ENCODE measurements at regions not wholly inside any gene's neighbourhood (a gene's known extent, or its start where the extent isn't known, plus 50 kb on each side); places are given as distances from the start of the nearest gene placed in this dataset.
"Not testable (repeated sequence)": the region's sequence is repeated elsewhere in the genome, so short reads cannot be mapped to it uniquely, and the experiment has no call there.

DNA sequence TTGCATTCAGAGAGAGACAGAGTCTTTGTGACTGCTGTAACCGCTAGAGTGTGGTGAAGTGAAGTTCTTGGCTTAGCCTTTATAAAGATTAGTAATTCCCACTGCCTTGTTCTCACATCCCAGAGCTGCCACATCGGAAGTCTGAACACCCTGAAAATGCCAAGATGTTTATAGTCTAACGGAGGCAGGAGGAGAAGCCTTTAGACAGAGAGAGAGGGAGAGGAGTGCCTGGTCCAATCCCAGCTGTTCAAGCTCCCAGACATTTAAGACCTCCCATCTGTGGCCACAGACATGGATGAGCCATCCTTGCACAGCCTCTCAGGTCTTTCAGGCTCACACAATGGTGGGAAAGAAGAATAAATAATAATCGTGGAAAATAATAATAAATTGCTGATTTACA is 1422.8 kb upstream of the EYS start:
- H3K9me3 ChIP-seq (ENCODE audit: low read length): no peaks in the 10 kb centered on the region
- H3K9me2 ChIP-seq (replicated peaks; ENCODE audit: insufficient read depth, low read length): no peaks in the 10 kb centered on the region
- H3K36me3 ChIP-seq (ENCODE audit: insufficient read depth, low read length): no peaks in the 10 kb centered on the region
- H3K4me3 ChIP-seq (ENCODE audit: low read length): no peak overlapping the region
- H3K27me3 ChIP-seq (ENCODE audit: low read length): no peaks in the 10 kb centered on the region
- H2AFZ ChIP-seq (ENCODE audit: low read length): peak overlapping the region; percentile 93
- H4K20me1 ChIP-seq (ENCODE audit: insufficient read depth, low read depth, low read length): no peaks in the 10 kb centered on the region
- DNase-seq: no peak
- H3K27ac ChIP-seq (ENCODE audit: low read length): no peak overlapping the region
- no peak overlapping the region for H3K9ac ChIP-seq (ENCODE audit: low read length)
- 0 out of 2 replicates have a peak, but pooled peaks cover 3% of the 10 kb centered on the region for H3K4me1 ChIP-seq (ENCODE audit: low read length)
- no peak overlapping the region for H3K4me2 ChIP-seq (ENCODE audit: low read depth, low read length, poor library complexity, severe bottlenecking)
- H3K79me2 ChIP-seq (ENCODE audit: low read length): no peaks in the 10 kb centered on the region

DNA sequence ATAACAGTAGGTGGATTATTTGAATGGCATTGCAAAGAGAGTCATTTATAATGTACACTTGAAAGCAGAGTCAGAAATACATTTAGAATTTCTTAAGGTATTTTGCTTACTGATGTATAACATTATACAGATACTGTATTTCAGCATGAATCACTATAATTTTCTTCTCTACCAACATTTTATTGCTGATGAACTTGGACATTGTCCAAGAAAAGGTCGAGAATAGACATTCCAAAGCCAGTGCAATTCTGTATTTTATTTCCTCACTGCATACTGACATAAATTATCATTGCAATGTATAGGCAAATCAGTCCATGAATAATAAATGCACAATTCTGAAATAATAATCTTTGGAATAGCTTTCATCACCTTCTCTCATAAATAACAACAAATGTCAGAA is 1420.0 kb upstream of the EYS start:
- Histone ChIP-seq H3K27me3 (ENCODE audit: low read length) (no peaks in the 10 kb centered on the region), H3K9me3 (ENCODE audit: low read length) (no peaks in the 10 kb centered on the region), H3K27ac (ENCODE audit: low read length) (no peak overlapping the region), H3K4me1 (ENCODE audit: low read length) (0 out of 2 replicates have a peak, but pooled peaks cover 3% of the 10 kb centered on the region), H2AFZ (ENCODE audit: low read length) (no peak overlapping the region), H3K36me3 (ENCODE audit: insufficient read depth, low read length) (no peaks in the 10 kb centered on the region), H3K79me2 (ENCODE audit: low read length) (no peaks in the 10 kb centered on the region), H3K9ac (ENCODE audit: low read length) (no peak overlapping the region), H4K20me1 (ENCODE audit: insufficient read depth, low read depth, low read length) (no peaks in the 10 kb centered on the region), H3K4me2 (ENCODE audit: low read depth, low read length, poor library complexity, severe bottlenecking) (no peak overlapping the region), H3K4me3 (ENCODE audit: low read length) (no peak overlapping the region), H3K9me2 (replicated peaks; ENCODE audit: insufficient read depth, low read length) (no peaks in the 10 kb centered on the region)
- no peak for DNase-seq

DNA sequence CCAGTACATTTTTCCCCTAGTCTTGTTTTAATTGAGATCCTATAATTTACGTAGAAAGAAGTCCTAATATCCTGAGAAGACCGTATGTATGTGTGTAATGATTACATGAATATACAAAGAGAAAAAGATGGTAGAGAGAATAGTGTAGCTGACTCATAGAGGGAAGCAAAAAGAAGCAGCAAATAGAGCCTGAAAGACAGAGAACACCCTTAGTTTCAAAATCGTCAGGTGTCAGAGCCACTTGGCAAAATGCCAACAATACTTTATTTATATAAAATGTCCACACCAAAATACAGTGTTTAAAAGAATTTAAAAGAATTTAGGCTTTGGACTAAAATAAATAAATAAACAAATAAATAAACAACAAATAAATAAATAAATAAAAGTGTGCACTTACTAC is 1414.1 kb upstream of the EYS start:
- DNase-seq: no peak
- no peak overlapping the region for H3K27ac ChIP-seq (ENCODE audit: low read length)
- no peak overlapping the region for H3K4me3 ChIP-seq (ENCODE audit: low read length)
- H3K36me3 ChIP-seq (ENCODE audit: insufficient read depth, low read length): no peaks in the 10 kb centered on the region
- no peak overlapping the region for H3K4me2 ChIP-seq (ENCODE audit: low read depth, low read length, poor library complexity, severe bottlenecking)
- no peaks in the 10 kb centered on the region for H3K9me2 ChIP-seq (replicated peaks; ENCODE audit: insufficient read depth, low read length)
- H3K9me3 ChIP-seq (ENCODE audit: low read length): no peaks in the 10 kb centered on the region
- no peaks in the 10 kb centered on the region for H3K27me3 ChIP-seq (ENCODE audit: low read length)
- no peak overlapping the region for H3K9ac ChIP-seq (ENCODE audit: low read length)
- H3K4me1 ChIP-seq (ENCODE audit: low read length): 0 out of 2 replicates have a peak, but pooled peaks cover 3% of the 10 kb centered on the region
- no peak overlapping the region for H2AFZ ChIP-seq (ENCODE audit: low read length)
- H3K79me2 ChIP-seq (ENCODE audit: low read length): no peaks in the 10 kb centered on the region
- no peaks in the 10 kb centered on the region for H4K20me1 ChIP-seq (ENCODE audit: insufficient read depth, low read depth, low read length)

DNA sequence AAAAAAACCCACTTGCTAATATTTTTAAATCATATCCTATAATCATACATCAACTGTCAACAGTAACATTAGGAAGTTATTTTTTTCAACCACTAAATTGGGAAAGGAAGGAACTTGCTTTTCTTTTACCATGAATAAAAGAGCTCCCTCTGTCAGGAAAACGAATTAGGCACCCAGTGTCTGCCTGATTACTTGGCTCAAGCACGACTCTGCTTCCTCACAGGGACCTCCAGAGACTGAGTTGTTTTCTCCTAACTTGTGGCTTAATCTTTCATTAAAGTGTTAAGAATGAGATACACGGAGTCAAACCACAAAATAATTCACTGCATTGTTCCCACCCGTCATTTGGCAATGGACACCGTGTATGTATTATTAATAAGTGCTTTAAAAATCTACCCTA is 1405.1 kb upstream of the EYS start:
- H3K79me2 ChIP-seq (ENCODE audit: low read length): no peaks in the 10 kb centered on the region
- no peaks in the 10 kb centered on the region for H3K27me3 ChIP-seq (ENCODE audit: low read length)
- H3K4me3 ChIP-seq (ENCODE audit: low read length): no peak overlapping the region
- peak; percentile 15 for DNase-seq
- no peak overlapping the region for H3K27ac ChIP-seq (ENCODE audit: low read length)
- H3K9ac ChIP-seq (ENCODE audit: low read length): no peak overlapping the region
- no peaks in the 10 kb centered on the region for H3K9me3 ChIP-seq (ENCODE audit: low read length)
- no peaks in the 10 kb centered on the region for H3K9me2 ChIP-seq (replicated peaks; ENCODE audit: insufficient read depth, low read length)
- H3K4me1 ChIP-seq (ENCODE audit: low read length): peaks cover 4% of the 10 kb centered on the region; the same call in 1 of the 2 replicates
- no peaks in the 10 kb centered on the region for H4K20me1 ChIP-seq (ENCODE audit: insufficient read depth, low read depth, low read length)
- no peak overlapping the region for H3K4me2 ChIP-seq (ENCODE audit: low read depth, low read length, poor library complexity, severe bottlenecking)
- peak overlapping the region; percentile 7; the same call in 1 of the 2 replicates for H2AFZ ChIP-seq (ENCODE audit: low read length)
- no peaks in the 10 kb centered on the region for H3K36me3 ChIP-seq (ENCODE audit: insufficient read depth, low read length)

DNA sequence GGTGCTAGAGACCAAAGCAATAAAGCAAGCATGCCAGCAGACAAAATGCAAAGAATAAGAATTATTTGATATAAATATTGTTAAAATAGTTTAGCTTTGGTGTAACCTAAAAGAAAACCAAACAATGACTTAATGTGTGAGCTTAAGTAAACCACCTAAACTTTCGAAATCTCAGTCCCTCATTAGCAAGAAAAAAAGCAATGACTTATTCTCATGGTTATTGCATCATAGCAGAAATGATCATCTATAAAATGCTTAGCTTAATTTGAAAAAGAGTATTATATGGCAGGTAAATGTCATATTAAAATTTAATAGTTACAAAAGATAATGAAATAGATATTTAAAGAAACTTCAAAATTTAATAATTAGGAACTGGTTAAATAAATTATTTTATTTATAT is 1395.7 kb upstream of the EYS start:
- H3K4me3 ChIP-seq (ENCODE audit: low read length): no peak overlapping the region
- no peak overlapping the region for H3K4me2 ChIP-seq (ENCODE audit: low read depth, low read length, poor library complexity, severe bottlenecking)
- H3K9me3 ChIP-seq (ENCODE audit: low read length): peaks cover 2% of the 10 kb centered on the region; the same call in 1 of the 2 replicates
- peak overlapping the region; percentile 1; the same call in 1 of the 2 replicates for H2AFZ ChIP-seq (ENCODE audit: low read length)
- no peaks in the 10 kb centered on the region for H3K9me2 ChIP-seq (replicated peaks; ENCODE audit: insufficient read depth, low read length)
- no peaks in the 10 kb centered on the region for H3K36me3 ChIP-seq (ENCODE audit: insufficient read depth, low read length)
- no peaks in the 10 kb centered on the region for H3K27me3 ChIP-seq (ENCODE audit: low read length)
- no peaks in the 10 kb centered on the region for H3K79me2 ChIP-seq (ENCODE audit: low read length)
- no peaks in the 10 kb centered on the region for H4K20me1 ChIP-seq (ENCODE audit: insufficient read depth, low read depth, low read length)
- no peaks in the 10 kb centered on the region for H3K4me1 ChIP-seq (ENCODE audit: low read length)
- no peak overlapping the region for H3K9ac ChIP-seq (ENCODE audit: low read length)
- DNase-seq: no peak
- no peak overlapping the region for H3K27ac ChIP-seq (ENCODE audit: low read length)

DNA sequence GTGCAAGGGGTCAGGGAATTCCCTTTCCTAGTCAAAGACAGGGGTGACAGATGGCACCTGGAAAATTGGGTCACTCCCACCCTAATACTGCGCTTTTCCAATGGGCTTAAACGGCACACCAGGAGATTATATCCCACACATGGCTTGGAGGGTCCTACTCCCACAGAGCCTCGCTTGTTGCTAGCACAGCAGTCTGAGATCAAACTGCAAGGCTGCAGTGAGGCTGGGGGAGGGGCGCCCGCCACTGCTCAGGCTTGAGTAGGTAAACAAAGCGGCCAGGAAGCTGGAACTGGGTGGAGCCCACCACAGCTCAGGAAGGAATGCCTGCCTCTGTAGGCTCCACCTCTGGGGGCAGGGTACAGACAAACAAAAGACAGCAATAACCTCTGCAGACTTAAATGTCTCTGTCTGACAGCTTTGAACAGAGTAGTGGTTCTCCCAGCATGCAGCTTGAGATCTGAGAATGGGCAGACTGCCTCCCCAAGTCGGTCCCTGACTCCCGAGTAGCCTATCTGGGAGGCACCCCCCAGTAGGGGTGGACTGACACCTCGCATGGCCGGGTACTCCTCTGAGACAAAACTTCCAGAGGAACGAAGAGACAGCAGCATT is 1388.7 kb upstream of the EYS start:
- not testable (repeated sequence) for H3K4me2 ChIP-seq (ENCODE audit: low read depth, low read length, poor library complexity, severe bottlenecking); H2AFZ ChIP-seq (ENCODE audit: low read length); H3K4me1 ChIP-seq (ENCODE audit: low read length); DNase-seq; H3K36me3 ChIP-seq (ENCODE audit: insufficient read depth, low read length); H3K79me2 ChIP-seq (ENCODE audit: low read length); H3K27ac ChIP-seq (ENCODE audit: low read length); H4K20me1 ChIP-seq (ENCODE audit: insufficient read depth, low read depth, low read length); H3K4me3 ChIP-seq (ENCODE audit: low read length); H3K9me3 ChIP-seq (ENCODE audit: low read length); H3K27me3 ChIP-seq (ENCODE audit: low read length); H3K9ac ChIP-seq (ENCODE audit: low read length); H3K9me2 ChIP-seq (replicated peaks; ENCODE audit: insufficient read depth, low read length)

DNA sequence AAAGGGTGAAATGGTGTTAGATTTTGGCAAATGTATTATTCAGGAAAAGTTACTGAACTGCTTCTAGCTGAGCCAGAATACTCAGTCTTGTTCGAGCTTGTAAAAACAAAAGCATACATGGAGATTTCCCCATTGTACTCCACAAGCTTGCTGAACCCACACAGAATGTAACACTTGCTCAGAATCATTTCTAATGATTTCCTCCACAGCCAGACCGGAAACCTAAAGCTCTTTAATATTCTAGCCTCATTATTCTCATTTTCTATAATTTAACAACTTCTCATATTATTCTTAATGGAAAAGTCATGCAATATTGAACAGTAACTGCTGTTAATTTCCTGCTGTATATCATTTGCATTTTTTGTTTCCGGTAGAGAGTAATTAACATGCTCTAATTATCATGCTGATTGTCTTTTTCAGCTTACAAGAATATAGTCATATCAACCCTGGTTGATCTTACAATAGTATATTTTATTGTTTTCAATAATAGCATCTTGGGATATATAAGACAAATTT is 1387.5 kb upstream of the EYS start:
- peak overlapping the region; percentile 55 for H2AFZ ChIP-seq (ENCODE audit: low read length)
- DNase-seq: no peak
- no peaks in the 10 kb centered on the region for H4K20me1 ChIP-seq (ENCODE audit: insufficient read depth, low read depth, low read length)
- H3K36me3 ChIP-seq (ENCODE audit: insufficient read depth, low read length): no peaks in the 10 kb centered on the region
- H3K4me3 ChIP-seq (ENCODE audit: low read length): no peak overlapping the region; the same call in 1 of the 2 replicates
- H3K9ac ChIP-seq (ENCODE audit: low read length): no peak overlapping the region
- no peak overlapping the region for H3K27ac ChIP-seq (ENCODE audit: low read length)
- H3K4me2 ChIP-seq (ENCODE audit: low read depth, low read length, poor library complexity, severe bottlenecking): no peak overlapping the region
- H3K4me1 ChIP-seq (ENCODE audit: low read length): peaks cover 6% of the 10 kb centered on the region; the same call in 1 of the 2 replicates
- H3K27me3 ChIP-seq (ENCODE audit: low read length): no peaks in the 10 kb centered on the region
- no peaks in the 10 kb centered on the region for H3K9me3 ChIP-seq (ENCODE audit: low read length)
- no peaks in the 10 kb centered on the region for H3K9me2 ChIP-seq (replicated peaks; ENCODE audit: insufficient read depth, low read length)
- H3K79me2 ChIP-seq (ENCODE audit: low read length): no peaks in the 10 kb centered on the region

DNA sequence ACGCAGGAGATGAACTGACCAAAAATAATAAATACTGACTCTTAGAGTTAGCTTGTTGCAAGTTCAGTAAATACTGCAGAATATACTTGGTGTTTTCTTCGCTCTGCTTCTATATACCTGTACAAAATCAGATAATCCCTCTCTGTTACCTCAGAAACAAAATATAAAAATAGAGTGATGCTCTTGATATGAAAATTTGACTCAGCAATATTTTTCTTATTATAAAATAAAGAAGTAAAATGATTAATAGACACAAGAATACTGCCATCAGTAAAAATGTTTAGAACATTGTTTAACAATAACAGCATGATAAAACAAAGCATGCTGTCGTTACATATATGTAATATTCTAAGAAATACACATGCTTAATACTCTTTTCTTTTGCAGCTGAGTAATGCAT is 1366.9 kb upstream of the EYS start:
- Histone ChIP-seq H3K27me3 (ENCODE audit: low read length) (no peaks in the 10 kb centered on the region), H3K4me1 (ENCODE audit: low read length) (no peaks in the 10 kb centered on the region; the same call in 1 of the 2 replicates), H3K4me3 (ENCODE audit: low read length) (no peak overlapping the region), H3K9ac (ENCODE audit: low read length) (no peak overlapping the region), H3K4me2 (ENCODE audit: low read depth, low read length, poor library complexity, severe bottlenecking) (no peak overlapping the region), H3K36me3 (ENCODE audit: insufficient read depth, low read length) (no peaks in the 10 kb centered on the region), H4K20me1 (ENCODE audit: insufficient read depth, low read depth, low read length) (no peaks in the 10 kb centered on the region), H3K79me2 (ENCODE audit: low read length) (no peaks in the 10 kb centered on the region), H3K9me2 (replicated peaks; ENCODE audit: insufficient read depth, low read length) (no peaks in the 10 kb centered on the region), H3K9me3 (ENCODE audit: low read length) (no peaks in the 10 kb centered on the region), H3K27ac (ENCODE audit: low read length) (no peak overlapping the region), H2AFZ (ENCODE audit: low read length) (peak overlapping the region; percentile 41; the same call in 1 of the 2 replicates)
- DNase-seq: no peak

All from Karpas-422 (cell line).